ENCODE measurements at regions not wholly inside any gene's neighbourhood (a gene's known extent, or its start where the extent isn't known, plus 50 kb on each side); places are given as distances from the start of the nearest gene placed in this dataset.
A peak's percentile ranks its signal among the peaks of the same experiment; 100 is the strongest.

DNA sequence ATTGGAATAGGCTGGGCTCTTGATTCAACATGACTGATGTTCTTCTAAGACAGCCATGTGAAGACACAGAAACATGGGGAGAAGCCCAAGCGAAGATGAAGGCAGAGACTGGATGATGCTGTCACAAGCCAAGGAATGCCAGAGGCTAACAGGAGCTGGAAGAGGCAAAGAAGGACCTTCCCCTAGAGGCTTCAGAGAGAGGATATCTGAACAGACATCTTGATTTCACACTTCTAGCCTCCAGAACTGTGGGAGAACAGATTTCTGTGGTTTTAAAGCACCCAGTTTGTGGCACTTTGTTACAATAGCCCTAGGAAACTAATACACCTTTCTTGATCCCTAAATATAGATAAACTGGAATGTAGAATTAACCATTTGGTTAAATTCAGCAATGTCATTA is 127.0 kb downstream of the EDN1 start:
- DNase-seq (ENCODE audit: low read depth, low spot score) = no peak
- H3K4me3 ChIP-seq (ENCODE audit: low read length) = no peak overlapping the region

DNA sequence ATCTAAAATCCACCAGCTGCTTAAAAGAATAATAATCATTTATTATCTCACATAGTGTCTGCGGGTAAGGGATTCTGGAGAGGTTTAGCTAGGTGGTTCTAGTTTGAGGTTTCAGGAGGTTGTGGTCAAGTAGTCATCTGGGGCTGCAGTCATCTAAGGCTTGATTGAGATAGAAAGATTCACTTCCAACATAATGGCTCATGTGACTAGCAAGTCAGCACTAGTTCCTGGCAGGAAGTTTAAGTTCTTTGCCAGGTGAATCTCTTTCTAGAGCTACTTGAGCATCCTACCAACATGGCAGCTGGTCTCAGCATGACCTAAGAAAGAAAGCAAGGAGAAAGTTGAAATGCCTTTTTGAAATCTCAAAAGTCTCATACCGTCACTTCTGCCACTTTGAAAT is 128.8 kb downstream of the EDN1 start:
- no peak for DNase-seq (ENCODE audit: low read depth, low spot score)
- H3K4me3 ChIP-seq (ENCODE audit: low read length) = no peak overlapping the region

DNA sequence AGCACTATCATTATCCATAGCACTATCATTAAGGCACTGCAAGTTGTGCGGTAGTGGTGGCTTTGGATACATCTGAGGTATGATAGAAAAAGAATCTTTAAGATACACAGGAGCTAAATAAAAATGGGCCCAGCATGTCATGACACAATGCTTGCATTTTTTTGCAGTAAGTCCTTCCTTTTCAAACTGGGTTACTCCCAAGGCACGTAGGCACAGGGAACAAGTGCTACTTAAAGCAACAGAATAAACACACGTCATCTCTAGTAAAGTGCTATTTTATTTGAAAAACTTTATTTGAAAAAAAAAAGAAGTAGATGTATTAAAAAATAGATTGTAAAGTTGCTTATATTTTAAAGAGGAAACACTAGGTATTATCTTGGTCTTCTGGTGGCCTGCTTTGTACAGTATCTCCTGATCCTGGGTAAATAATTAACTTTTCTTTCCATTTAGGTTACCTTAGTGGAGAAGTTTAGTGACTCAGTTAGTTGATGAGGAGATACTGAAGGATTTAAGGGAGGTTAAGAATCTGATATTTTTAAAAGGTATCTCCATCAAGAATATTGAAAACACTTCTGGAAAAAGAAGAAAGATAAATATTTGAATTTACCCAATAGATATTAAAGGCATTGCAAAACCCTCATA is 129.6 kb downstream of the EDN1 start:
- no peak overlapping the region for H3K4me3 ChIP-seq (ENCODE audit: low read length)
- DNase-seq (ENCODE audit: low read depth, low spot score) = no peak

DNA sequence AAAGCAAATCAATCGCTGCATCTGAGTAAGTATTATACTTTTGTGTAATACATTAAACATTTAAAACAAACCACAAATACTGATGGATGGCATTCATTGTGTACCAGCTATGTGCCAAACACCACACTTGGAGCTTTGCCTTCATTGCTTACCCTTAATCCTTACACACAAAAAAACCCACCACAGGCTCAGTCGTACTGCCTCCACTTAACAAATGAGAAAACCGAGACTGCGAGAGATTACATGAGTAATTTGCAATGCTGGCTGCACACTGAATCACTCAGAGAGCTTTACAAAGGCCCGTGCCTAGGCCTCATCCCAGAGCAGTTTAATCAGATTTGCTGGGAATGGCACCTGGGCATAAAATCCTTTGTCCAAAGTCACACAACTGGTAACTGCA is 130.5 kb downstream of the EDN1 start:
- H3K4me3 ChIP-seq (ENCODE audit: low read length) = no peak overlapping the region
- DNase-seq (ENCODE audit: low read depth, low spot score) = no peak

DNA sequence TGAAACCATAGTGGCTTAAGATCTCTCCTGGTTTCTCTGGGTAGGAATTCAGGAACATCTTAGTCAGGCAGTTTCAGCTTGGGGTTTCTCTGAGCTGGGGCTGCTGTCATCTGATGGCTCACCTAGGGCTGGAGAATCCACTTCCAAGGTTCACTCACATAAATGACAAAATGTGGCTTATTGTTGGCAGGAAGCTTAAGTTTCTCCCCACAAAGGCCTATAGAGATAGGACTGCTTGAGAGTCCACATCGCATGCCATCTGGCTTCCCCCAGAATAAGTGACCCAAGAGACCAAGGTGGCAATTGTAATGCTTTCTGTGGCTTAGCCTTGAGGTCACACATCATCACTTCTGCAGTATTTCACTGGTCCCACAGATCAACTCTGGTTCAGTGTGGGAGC is 131.4 kb downstream of the EDN1 start:
- no peak overlapping the region for H3K4me3 ChIP-seq (ENCODE audit: low read length)
- no peak for DNase-seq (ENCODE audit: low read depth, low spot score)

- no peak for DNase-seq (ENCODE audit: low read depth, low spot score)
- H3K4me3 ChIP-seq (ENCODE audit: low read length) = no peak overlapping the region
Measured at GRCh38 chr6:12422848-12423247, 132.7 kb downstream of the EDN1 start.

DNA sequence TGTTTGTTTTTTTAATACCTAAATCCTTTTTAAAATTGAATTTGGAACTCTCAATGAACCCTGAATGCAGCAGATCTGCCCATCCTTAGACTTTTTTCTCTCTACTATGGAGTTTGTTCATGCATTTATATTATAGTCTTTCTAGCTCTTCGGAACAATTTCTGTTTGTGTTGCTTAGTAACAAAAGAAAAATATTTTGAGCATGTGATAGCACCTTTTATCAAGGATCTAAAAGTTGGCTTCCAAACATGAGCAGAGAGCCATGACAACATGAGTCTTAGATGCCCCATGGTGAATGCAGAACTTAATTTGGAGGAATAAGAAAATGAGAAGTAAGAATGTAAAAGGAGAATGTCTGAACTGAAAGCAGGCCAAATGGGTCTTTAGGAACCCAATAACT is 133.7 kb downstream of the EDN1 start:
- no peak for DNase-seq (ENCODE audit: low read depth, low spot score)
- no peak overlapping the region for H3K4me3 ChIP-seq (ENCODE audit: low read length)

DNA sequence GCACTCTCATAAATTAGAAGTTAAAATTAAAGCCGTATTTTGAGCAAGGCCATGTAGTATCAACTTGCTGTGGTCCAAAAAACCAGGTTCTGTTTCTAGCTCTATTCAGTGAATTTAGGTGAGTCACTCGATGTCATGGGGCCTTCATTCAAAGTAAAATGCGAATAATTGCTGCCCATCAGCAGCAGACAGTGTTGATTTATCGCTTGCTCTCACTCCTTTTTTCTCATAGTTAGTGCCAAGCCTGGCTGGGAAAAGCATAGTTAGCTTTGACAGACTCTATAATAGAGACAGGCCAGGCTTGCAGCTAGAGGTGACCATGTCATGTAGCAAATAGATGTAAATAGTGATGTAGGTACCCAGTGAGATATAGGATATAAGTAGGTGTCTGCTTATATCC is 136.0 kb downstream of the EDN1 start:
- DNase-seq (ENCODE audit: low read depth, low spot score) = no peak
- H3K4me3 ChIP-seq (ENCODE audit: low read length) = no peak overlapping the region

DNA sequence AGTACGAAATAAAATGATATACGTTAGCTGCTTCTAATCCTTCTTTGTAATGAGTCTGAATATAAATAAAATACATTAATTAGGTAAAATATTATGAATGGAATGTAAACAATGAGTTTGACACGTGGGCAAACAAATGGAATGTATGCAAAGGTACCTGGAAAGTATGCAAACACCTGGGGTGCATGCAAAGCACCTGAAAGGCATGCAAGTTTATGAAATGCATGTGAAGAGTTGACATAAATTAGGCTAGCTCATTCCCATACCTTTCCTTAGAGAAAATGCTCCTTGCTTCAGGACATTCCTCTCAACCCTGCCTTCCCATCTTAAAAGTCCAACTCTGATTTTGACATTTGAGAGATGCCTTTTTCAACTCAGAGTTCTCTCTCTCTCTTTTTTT is 140.9 kb downstream of the EDN1 start:
- no peak for DNase-seq (ENCODE audit: low read depth, low spot score)

GRCh38 chr6:12436224-12436623 is 146.1 kb downstream of the EDN1 start:
- H3K4me3 ChIP-seq (ENCODE audit: low read length) = no peak overlapping the region
- DNase-seq (ENCODE audit: low read depth, low spot score) = peak; percentile 27

More for the DNA sequence above, 140.9 kb downstream of the EDN1 start:
- no peak overlapping the region for H3K4me3 ChIP-seq (ENCODE audit: low read length)

DNA sequence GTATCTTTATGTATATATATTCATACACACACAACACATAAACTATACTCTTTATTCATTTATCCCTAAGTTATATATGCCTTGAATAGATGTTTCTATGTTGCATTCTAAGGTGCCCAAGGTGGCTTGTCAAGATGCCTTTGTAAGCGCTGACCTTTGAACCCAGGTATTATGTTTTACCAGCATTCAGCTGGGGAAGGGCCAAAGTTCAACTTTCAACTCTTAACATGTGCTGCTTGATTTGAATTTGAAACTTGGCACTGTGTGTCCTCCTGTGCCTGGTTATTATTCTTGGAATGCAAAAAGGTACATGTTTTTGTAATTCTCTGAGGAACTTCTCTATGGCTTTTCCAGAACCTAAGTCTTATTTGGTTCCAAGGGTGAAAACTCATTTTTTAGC is 146.5 kb downstream of the EDN1 start:
- no peak for DNase-seq (ENCODE audit: low read depth, low spot score)
- no peak overlapping the region for H3K4me3 ChIP-seq (ENCODE audit: low read length)

DNA sequence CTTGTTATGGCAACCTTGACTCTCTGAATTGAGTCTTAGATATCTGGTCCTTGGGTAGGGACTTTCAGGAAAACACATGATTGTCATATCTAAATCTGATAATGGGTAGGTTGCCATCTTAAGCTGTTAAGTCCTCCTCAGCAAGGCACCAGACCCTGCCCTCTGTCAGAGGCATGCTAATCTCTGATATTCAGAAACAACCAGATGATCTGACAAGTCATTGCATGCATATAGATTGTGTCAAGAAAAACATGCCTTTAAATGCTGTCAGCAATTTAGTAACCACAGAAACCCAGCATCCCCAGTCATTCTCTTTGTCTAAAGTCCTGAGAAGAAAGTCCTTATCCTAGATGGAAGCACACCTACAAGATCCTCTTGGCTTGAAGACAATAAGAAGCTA is 149.1 kb downstream of the EDN1 start:
- DNase-seq (ENCODE audit: low read depth, low spot score) = no peak
- H3K4me3 ChIP-seq (ENCODE audit: low read length) = no peak overlapping the region

DNA sequence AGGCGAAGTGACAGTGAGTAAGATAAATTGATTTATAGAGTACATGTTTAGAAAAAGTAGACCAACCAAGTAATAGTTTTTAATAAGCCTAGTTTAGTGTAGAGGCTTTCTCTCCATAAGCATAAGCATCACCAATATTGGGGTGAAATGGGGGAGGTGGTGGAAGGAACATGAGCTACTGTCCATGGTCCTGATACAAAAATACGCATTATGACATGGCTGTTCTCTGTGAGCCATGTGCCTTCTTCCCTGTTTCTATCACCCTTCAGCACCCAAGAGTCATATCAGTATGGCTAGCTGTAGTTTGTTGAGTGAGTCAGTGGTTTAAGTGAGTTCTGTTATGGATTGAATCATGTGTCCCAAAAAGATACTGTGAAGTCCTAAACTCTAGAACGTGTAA is 150.8 kb downstream of the EDN1 start:
- H3K4me3 ChIP-seq (ENCODE audit: low read length) = no peak overlapping the region
- DNase-seq (ENCODE audit: low read depth, low spot score) = peak; percentile 1

- no peak for DNase-seq (ENCODE audit: low read depth, low spot score)
- H3K4me3 ChIP-seq (ENCODE audit: low read length) = no peak overlapping the region
Measured at GRCh38 chr6:12442455-12442854, 152.3 kb downstream of the EDN1 start.

- no peak for DNase-seq (ENCODE audit: low read depth, low spot score)
- H3K4me3 ChIP-seq (ENCODE audit: low read length) = no peak overlapping the region
Measured at GRCh38 chr6:12446394-12446793, 156.2 kb downstream of the EDN1 start.

GRCh38 chr6:12449447-12449846 is 159.3 kb downstream of the EDN1 start:
- no peak overlapping the region for H3K4me3 ChIP-seq (ENCODE audit: low read length)
- no peak for DNase-seq (ENCODE audit: low read depth, low spot score)

DNA sequence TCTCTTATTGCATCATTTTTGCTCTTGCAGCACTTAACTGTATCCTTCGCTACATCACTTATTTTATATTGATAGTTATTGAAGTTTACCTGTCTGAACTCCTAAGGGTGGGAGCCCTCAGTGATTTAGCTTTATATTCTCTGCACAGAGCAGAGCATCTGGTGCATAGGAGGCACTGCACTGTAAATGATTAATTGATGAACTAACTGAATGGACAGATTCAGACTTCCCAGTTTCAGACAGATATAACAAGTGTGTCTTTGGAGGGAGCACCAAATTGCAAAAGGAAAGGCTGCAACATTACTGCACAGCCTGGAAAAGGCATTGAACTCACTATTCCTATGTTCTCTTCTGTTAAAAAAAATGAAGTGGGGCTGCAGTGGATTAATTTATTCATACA is 160.3 kb downstream of the EDN1 start:
- DNase-seq (ENCODE audit: low read depth, low spot score) = no peak
- no peak overlapping the region for H3K4me3 ChIP-seq (ENCODE audit: low read length)

DNA sequence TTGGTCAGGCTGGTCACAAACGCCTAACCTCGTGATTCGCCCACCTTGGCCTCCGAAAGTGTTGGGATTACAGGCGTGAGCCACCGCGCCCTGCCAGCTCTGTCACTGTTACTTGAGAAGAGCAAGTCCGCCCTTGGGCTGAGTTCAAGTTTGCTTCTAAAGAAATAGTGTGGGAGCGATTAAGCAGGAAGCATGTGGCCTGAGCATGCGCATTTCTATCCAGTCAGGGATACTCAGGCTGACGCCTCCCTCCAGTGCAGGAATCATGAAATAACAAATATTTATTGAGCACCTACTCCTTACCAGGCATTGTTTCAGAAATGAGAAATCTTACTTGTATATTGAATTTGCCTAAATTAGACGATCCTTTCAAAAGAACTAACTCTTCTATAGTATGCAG is 166.2 kb downstream of the EDN1 start:
- no peak overlapping the region for H3K4me3 ChIP-seq (ENCODE audit: low read length)
- no peak for DNase-seq (ENCODE audit: low read depth, low spot score)

DNA sequence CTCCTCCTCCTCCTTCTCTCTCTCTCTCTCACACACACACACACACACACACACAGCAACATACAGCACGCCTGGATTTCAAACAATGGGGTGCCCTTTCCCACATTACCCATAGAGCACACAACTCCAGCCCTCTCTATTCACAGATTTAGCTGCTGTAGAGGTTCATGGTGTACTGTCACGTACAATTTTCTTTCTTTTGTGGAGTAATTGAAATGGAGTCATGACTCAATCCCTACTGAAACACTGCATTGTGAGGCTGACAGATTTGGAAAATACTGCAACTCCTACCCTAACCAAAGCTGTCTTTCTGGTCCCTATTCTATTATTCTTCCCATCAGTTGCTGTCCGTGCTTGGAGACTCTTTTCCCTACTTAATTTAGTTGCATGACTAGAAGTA is 166.9 kb downstream of the EDN1 start:
- no peak overlapping the region for H3K4me3 ChIP-seq (ENCODE audit: low read length)
- no peak for DNase-seq (ENCODE audit: low read depth, low spot score)

- no peak overlapping the region for H3K4me3 ChIP-seq (ENCODE audit: low read length)
- DNase-seq (ENCODE audit: low read depth, low spot score) = no peak
Measured at GRCh38 chr6:12458558-12458957, 168.4 kb downstream of the EDN1 start.

GRCh38 chr6:12459945-12460661 is 169.9 kb downstream of the EDN1 start:
- no peak for DNase-seq (ENCODE audit: low read depth, low spot score)
- H3K4me3 ChIP-seq (ENCODE audit: low read length) = no peak overlapping the region
